ENCODE measurements at regions not wholly inside any gene's neighbourhood (a gene's known extent, or its start where the extent isn't known, plus 50 kb on each side); places are given as distances from the start of the nearest gene placed in this dataset.

DNA sequence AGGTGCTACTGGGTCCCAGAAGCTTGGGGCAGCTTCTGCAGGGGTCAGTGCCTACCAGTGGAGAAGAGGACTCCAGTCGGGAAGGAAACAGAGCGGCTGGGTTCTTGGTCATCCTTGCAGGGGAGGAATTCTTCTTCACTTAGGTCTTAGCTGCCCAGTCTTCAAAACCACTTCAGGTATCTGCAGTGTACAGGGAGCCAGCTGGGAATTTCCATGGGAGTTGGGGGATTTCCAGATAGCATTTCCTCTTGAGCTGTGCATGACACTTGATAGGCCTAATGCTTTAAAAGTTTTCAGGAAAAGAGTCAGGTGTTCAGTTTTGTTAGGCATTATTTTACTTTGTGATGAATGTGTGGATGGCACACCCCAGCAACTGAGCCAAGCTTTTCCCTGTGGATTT lies 58.1 kb upstream of the ENPP6 start:
- TF ChIP-seq, protein P1, sequence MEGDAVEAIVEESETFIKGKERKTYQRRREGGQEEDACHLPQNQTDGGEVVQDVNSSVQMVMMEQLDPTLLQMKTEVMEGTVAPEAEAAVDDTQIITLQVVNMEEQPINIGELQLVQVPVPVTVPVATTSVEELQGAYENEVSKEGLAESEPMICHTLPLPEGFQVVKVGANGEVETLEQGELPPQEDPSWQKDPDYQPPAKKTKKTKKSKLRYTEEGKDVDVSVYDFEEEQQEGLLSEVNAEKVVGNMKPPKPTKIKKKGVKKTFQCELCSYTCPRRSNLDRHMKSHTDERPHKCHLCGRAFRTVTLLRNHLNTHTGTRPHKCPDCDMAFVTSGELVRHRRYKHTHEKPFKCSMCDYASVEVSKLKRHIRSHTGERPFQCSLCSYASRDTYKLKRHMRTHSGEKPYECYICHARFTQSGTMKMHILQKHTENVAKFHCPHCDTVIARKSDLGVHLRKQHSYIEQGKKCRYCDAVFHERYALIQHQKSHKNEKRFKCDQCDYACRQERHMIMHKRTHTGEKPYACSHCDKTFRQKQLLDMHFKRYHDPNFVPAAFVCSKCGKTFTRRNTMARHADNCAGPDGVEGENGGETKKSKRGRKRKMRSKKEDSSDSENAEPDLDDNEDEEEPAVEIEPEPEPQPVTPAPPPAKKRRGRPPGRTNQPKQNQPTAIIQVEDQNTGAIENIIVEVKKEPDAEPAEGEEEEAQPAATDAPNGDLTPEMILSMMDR (IDR thresholded peaks at IDR 0.05): no peak
- TF ChIP-seq, protein P2, sequence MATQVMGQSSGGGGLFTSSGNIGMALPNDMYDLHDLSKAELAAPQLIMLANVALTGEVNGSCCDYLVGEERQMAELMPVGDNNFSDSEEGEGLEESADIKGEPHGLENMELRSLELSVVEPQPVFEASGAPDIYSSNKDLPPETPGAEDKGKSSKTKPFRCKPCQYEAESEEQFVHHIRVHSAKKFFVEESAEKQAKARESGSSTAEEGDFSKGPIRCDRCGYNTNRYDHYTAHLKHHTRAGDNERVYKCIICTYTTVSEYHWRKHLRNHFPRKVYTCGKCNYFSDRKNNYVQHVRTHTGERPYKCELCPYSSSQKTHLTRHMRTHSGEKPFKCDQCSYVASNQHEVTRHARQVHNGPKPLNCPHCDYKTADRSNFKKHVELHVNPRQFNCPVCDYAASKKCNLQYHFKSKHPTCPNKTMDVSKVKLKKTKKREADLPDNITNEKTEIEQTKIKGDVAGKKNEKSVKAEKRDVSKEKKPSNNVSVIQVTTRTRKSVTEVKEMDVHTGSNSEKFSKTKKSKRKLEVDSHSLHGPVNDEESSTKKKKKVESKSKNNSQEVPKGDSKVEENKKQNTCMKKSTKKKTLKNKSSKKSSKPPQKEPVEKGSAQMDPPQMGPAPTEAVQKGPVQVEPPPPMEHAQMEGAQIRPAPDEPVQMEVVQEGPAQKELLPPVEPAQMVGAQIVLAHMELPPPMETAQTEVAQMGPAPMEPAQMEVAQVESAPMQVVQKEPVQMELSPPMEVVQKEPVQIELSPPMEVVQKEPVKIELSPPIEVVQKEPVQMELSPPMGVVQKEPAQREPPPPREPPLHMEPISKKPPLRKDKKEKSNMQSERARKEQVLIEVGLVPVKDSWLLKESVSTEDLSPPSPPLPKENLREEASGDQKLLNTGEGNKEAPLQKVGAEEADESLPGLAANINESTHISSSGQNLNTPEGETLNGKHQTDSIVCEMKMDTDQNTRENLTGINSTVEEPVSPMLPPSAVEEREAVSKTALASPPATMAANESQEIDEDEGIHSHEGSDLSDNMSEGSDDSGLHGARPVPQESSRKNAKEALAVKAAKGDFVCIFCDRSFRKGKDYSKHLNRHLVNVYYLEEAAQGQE (IDR thresholded peaks at IDR 0.05): no peak
- TF ChIP-seq, protein P3, sequence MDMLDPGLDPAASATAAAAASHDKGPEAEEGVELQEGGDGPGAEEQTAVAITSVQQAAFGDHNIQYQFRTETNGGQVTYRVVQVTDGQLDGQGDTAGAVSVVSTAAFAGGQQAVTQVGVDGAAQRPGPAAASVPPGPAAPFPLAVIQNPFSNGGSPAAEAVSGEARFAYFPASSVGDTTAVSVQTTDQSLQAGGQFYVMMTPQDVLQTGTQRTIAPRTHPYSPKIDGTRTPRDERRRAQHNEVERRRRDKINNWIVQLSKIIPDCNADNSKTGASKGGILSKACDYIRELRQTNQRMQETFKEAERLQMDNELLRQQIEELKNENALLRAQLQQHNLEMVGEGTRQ (IDR thresholded peaks at IDR 0.05): no peak
- TF ChIP-seq NR3C1 (IDR thresholded peaks at IDR 0.05): no peak
- no peak for TF ChIP-seq FOSB (CRISPR knock-in tag; IDR thresholded peaks at IDR 0.05)
- TF ChIP-seq POLR2A (IDR thresholded peaks at IDR 0.05; ENCODE audit: low read length): no peak
- TF ChIP-seq RAD21 (conservative IDR thresholded peaks at IDR 0.05 in 1 of 2, IDR thresholded peaks at IDR 0.05 in 1 of 2): no peak
- TF ChIP-seq CHD2 (IDR thresholded peaks at IDR 0.05; ENCODE audit: low read length, partially characterized antibody): no peak
- no peak for TF ChIP-seq RNF2 (IDR thresholded peaks at IDR 0.05; ENCODE audit: borderline replicate concordance, low read depth)
- no peak for TF ChIP-seq EP300 (IDR thresholded peaks at IDR 0.05)
- TF ChIP-seq BHLHE40 (IDR thresholded peaks at IDR 0.05; ENCODE audit: low read depth, low read length): no peak
- no peak for TF ChIP-seq ESRRA (IDR thresholded peaks at IDR 0.05; ENCODE audit: borderline replicate concordance, low read length)
- TF ChIP-seq HOXB13 (CRISPR knock-in tag; IDR thresholded peaks at IDR 0.05; ENCODE audit: low read depth): no peak
- TF ChIP-seq SMC3 (IDR thresholded peaks at IDR 0.05): no peak

Data from A549 (cell line).